ENCODE measurements at regions not wholly inside any gene's neighbourhood (a gene's known extent, or its start where the extent isn't known, plus 50 kb on each side); places are given as distances from the start of the nearest gene placed in this dataset.

GRCh38 chr2:220153118-220153517 is 525.7 kb downstream of the SLC4A3 start:
- TF ChIP-seq CTCF (IDR thresholded peaks at IDR 0.05; ENCODE audit: control extremely low read depth, extremely low read depth, low read depth, missing control alignments), result no peak
- POLR2A ChIA-PET, result no interaction called here
- no peak for DNase-seq (ENCODE audit: extremely low spot score)
- CTCF ChIA-PET, result interaction anchor here (0.8 kb wide), 1 partner anchor 60 kb away, joined by 3 read pairs; no protein-coding TSS in a partner anchor

- no peak for TF ChIP-seq CTCF (IDR thresholded peaks at IDR 0.05; ENCODE audit: control extremely low read depth, extremely low read depth, low read depth, missing control alignments)
- ChIA-PET CTCF (no interaction called here), POLR2A (no interaction called here)
- no peak for DNase-seq (ENCODE audit: extremely low spot score)
Observed at GRCh38 chr2:220154304-220154703, 526.9 kb downstream of the SLC4A3 start.

GRCh38 chr2:220157312-220157711 is 529.9 kb downstream of the SLC4A3 start:
- ChIA-PET POLR2A (no interaction called here), CTCF (no interaction called here)
- TF ChIP-seq CTCF (IDR thresholded peaks at IDR 0.05; ENCODE audit: control extremely low read depth, extremely low read depth, low read depth, missing control alignments), result no peak
- no peak for DNase-seq (ENCODE audit: extremely low spot score)

GRCh38 chr2:220159738-220160137 is 532.3 kb downstream of the SLC4A3 start:
- ChIA-PET POLR2A (no interaction called here), CTCF (no interaction called here)
- no peak for TF ChIP-seq CTCF (IDR thresholded peaks at IDR 0.05; ENCODE audit: control extremely low read depth, extremely low read depth, low read depth, missing control alignments)
- DNase-seq (ENCODE audit: extremely low spot score), result no peak

- POLR2A ChIA-PET, result no interaction called here
- TF ChIP-seq CTCF (IDR thresholded peaks at IDR 0.05; ENCODE audit: control extremely low read depth, extremely low read depth, low read depth, missing control alignments), result no peak
- CTCF ChIA-PET, result no interaction called here
- no peak for DNase-seq (ENCODE audit: extremely low spot score)
Observed at GRCh38 chr2:220162320-220162719, 534.9 kb downstream of the SLC4A3 start.

- ChIA-PET POLR2A (no interaction called here), CTCF (no interaction called here)
- TF ChIP-seq CTCF (IDR thresholded peaks at IDR 0.05; ENCODE audit: control extremely low read depth, extremely low read depth, low read depth, missing control alignments), result no peak
- DNase-seq (ENCODE audit: extremely low spot score), result no peak
Observed at GRCh38 chr2:220163486-220163885, 536.1 kb downstream of the SLC4A3 start.

- CTCF ChIA-PET, result no interaction called here
Observed at GRCh38 chr2:220165401-220165800, 538.0 kb downstream of the SLC4A3 start.

More at GRCh38 chr2:220165401-220165800, 538.0 kb downstream of the SLC4A3 start:
- POLR2A ChIA-PET, result no interaction called here
- TF ChIP-seq CTCF (IDR thresholded peaks at IDR 0.05; ENCODE audit: control extremely low read depth, extremely low read depth, low read depth, missing control alignments), result no peak
- DNase-seq (ENCODE audit: extremely low spot score), result no peak

Measured in GM10248 (cell line).